ENCODE measurements at regions not wholly inside any gene's neighbourhood (a gene's known extent, or its start where the extent isn't known, plus 50 kb on each side); places are given as distances from the start of the nearest gene placed in this dataset.

DNA sequence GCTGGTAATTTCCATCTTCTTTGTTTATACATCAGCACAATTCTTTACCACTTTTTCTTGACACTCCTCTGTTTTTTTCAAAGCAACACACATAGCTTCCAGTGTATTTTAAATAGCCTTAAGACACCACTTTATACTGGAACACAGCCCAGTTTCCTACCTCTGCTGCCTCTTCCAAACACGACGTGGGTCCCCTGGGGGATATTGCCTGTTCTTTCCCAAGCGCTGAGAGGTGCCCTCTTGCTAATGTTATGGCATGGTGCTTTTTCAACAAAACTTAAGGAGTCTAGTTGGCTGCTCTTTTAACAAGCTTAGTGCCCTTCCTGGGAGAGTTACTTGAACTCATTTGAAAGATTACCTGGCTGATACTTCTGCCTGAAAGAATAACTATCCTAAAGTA lies 112.7 kb downstream of the OLFM4 start:
- TF ChIP-seq EZH2 (IDR thresholded peaks at IDR 0.05; ENCODE audit: borderline replicate concordance) (no peak), CTCF (IDR thresholded peaks at IDR 0.05; ENCODE audit: poor library complexity) (no peak), EZH2phosphoT487 (IDR thresholded peaks at IDR 0.05; ENCODE audit: low read depth, severe bottlenecking, unreplicated experiment) (no peak)
